NCI-H2029 treated with DMSO at 0.1 percent for 48 hours (cell line): ENCODE measurements at regions not wholly inside any gene's neighbourhood (a gene's known extent, or its start where the extent isn't known, plus 50 kb on each side); places are given as distances from the start of the nearest gene placed in this dataset.
"Not testable (repeated sequence)": the region's sequence is repeated elsewhere in the genome, so short reads cannot be mapped to it uniquely, and the experiment has no call there.

ENCODE experiments used
- DNase-seq: peaks from one replicate; lab custom pipeline; 2025; lab: John Stamatoyannopoulos, UW

DNA sequence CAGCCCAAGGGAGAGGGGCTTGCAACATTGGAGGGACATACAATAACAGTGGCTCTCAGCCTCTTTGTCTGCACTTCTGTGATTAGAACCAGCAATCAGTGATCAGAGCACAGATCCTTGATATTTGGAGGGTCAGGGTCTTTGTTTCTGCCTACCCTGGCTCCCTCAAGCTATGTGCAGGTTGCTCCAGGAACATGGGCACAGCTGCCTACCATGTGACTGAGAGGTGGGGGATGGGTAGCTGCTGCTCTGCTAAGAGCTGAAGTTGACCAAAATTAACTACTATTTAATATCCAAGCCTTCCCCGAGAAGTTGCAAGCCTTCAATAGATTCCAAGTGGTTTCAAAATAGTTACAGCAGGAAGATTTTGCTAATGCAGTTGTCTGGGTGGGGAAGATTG, 202.6 kb downstream of the ZIC5 start:
- no peak for DNase-seq

DNA sequence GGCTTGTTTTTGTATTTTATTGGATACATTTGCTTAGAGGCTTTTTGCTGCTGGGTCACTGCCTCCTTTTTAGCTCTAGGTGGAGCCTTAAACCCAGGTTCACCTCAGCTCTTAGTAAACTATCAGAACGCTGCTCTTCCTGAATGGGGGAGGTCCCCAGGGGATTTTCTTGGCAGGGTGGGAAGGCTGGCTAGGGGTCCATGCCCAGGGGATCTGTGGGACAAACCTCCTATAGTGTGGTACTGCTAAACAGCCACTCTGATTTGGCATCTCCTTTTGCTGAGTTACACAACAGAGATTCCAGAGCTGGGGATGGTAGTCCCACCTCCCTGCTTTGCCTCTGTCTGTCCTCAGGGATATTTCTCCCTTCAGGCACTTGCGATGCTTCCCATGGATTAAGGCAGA, 204.9 kb downstream of the ZIC5 start:
- DNase-seq: no peak

DNA sequence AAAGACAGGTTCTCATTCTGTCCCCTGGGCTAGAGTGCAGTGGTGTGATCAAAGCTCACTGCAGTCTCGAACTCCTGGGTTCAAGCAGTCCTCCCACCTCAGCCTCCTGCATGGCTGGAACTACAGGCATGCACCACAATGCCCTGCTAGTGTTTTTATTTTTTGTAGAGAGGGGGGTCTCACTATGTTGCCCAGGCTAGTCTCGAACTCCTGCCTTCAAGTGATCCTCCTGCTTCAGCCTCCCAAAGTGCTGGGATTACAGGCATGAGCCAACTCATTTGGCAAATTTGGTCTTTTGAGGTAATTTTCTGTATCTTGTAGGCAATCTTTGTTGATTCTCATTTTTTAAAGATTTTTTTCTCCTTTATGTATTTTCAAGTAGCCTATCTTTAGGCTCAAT, 205.7 kb downstream of the ZIC5 start:
- no peak for DNase-seq

DNA sequence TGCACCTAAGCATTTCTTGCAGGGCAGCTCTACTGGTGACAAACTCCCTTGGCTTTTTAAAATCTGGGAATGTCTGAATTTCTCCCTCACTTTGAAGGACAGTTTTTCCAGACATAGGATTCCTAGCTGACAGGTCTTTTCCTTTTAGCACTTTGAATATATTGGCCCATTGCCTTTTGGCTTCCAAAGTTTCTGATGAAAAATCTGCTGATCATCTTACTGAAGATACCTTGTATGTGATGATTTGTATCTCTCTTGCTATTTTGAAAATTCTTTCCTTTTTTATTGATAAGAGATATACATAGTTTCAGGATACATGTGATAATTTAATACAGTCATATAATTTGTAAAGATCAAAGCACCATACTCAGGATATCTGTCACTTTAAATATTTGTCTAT, 211.1 kb downstream of the ZIC5 start:
- no peak for DNase-seq

DNA sequence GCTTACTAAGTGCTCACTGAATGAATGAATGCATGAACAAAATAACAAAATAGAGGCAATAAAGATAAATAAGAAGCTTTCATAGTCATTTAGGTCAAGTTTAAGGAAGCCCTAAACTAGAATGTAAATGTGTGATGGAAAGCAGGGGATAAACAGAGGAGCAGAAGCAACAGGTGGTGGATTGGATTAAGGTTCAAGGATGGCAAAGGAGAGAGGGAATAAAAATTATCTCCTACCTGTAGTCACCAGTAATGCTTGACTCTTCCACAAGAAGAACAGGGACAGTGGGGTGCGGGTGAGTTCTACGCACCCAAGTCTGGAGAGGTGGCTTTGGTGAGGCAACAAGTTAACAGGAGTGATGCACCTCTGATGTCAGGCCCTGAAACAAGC, 212.4 kb downstream of the ZIC5 start:
- no peak for DNase-seq

DNA sequence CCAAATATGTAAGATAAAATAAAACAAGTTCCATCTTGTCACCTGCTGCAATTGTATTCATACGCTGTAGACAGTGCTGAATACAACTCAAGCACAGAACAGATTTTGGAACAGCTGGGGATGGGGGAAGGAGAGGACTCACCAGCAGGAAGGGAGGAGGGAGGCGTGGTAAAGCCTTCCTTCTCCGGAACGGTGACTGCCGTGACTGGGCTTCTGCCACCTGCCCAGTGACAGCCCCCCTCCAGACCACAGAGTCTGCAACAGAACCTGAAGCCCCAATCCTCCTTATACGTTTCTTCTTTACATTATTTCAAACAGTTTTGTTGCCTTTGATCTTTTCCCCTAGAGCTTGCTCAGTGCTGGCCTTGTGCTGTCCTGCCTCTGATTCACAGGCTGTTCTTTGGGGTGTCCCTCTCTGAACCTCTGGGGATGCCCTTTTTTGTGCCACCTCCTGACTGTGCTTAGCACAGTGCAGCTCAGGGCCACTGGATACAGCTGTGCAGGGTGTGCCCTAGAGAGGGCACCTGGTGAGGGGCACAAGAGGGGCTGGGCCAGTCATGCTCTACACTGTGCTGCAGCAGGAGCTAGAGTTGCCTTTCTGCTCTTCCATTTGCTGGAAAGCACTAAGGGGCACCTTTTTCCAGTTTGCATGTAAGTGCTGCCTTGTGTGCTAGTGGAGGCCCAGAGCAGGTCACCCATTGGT, 213.0 kb downstream of the ZIC5 start:
- DNase-seq: no peak

DNA sequence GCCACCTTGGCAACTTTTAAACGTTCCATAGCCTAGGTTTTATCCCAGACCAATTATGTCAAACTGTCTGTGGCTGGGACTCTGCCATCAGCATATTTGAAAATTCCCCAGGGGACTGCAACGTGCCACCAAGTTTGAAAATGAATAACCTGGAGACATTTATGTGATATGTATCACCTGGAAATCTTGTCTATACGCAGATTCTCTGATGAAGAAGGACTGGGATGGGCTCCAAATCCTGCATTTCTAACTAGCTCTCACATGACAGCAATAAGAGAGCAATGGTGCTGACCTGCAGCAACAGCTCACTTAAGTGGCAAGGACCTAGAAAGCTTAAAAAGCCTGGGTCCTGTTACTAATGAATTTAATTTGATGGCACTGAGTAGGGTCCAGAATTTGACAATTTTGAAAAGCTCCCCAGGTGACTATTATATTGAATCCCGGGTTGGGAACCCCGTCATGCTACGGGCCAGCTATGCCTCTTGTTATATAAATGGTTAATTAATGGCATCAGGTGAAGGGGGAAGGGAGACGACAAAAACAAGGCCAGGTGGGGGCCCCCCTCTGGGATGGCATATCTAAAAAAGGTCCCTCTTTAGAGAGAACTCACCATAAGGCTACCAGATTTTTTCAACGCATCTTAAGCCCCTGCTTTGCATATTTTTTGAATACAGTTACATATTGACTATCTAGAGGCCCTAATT, 213.7 kb downstream of the ZIC5 start:
- DNase-seq: no peak

DNA sequence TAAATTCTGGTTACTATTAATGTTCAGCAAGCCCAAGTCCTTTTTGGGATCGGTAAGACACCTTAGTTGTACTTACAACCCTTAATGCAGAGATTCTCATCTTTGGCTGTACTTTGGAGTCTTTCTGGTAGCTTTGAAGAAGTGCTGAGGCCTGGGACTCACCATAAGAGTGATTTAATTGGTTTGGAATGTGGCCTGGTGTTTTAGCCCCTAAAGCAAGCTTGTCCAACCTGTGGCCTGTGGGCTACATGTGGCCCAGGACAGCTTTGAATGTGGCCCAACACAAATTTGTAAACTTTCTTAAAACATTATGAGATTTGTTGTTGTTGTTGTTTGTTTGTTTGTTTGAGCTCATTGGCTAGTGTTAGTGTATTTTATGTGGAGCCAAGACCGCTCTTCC, 215.3 kb downstream of the ZIC5 start:
- no peak for DNase-seq

DNA sequence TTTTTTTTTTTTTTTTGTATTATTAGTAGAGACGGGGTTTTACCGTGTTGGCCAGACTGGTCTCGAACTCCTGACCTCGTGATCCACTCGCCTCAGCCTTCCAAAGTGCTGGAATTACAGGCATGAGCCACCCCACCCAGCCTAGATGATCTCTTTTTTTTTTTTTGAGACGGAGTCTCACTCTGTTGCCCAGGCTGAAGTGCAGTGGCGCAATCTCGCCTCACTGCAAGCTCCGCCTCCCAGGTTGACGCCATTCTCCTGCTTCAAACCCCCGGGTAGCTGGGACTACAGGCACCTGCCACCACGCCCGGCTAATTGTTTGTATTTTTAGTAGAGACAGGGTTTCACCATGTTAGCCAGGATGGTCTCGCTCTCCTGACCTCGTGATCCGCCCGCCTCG, 216.8 kb downstream of the ZIC5 start:
- not testable (repeated sequence) for DNase-seq

DNA sequence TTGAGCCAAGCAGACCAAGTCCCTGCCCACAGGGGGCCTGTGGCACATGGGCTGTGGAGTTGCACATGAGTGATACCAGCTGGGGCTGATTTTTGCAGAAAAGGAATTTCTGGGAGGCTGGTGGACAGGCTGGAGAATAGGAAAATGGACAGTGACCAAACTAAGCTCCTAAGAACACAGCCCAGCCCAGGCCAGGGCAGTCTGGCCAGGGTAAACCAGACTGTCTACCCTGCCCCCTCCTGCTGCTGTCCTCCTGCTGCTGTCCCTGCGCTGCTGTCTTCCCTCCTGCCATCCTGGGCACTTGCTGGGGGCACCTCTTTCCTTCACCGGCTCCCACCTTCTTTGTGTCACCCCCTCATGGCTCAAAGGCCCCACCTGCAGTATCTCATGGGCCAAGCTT, 219.2 kb downstream of the ZIC5 start:
- DNase-seq: no peak

DNA sequence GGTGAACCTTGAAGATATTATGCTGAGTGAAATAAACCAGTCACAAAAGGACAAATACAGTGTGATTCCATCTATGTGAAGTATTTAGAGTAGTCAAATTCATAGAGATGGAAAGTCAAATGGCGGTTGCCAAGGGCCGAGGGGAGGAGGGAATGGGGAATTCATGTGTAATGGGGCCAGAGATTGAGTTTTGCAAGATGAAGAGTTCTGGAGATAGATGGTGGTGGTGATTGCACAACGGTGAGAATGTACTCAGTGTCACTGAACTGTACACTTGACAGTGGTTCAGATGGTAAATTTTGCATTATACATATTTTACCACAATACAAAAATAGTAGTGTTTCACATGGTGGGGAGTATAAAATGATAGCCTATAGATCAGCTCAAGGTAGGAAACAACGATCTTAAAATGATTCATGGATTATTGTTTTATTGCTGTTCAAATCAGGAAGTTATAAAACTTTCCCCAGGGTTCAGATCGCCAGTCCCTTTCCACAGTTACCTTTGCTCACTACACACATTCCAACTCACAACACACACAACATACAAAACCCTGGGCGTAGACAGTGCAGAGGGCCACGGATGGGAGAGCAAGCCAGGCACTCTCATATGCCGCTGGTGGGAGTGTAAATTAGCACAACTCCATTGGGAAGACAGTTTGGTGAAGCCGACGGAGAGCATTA, 219.9 kb downstream of the ZIC5 start:
- DNase-seq: no peak

DNA sequence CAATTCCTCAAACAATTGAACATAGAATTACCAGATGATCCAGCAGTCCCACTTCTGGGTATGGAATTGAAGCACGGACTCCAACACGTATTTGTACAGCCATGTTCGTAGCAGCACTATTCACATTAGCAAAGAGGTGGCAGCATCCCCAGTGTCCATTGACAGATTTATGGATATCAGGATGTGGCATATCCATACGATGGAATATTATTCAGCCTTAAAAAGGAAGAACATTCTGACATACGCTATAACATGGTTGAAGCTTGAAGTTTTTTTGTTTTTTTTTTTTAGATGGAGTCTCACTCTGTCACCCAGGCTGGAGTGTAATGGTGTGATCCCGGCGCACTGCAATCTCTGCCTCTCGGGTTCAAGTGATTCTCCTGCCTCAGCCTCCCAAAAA, 220.6 kb downstream of the ZIC5 start:
- no peak for DNase-seq

DNA sequence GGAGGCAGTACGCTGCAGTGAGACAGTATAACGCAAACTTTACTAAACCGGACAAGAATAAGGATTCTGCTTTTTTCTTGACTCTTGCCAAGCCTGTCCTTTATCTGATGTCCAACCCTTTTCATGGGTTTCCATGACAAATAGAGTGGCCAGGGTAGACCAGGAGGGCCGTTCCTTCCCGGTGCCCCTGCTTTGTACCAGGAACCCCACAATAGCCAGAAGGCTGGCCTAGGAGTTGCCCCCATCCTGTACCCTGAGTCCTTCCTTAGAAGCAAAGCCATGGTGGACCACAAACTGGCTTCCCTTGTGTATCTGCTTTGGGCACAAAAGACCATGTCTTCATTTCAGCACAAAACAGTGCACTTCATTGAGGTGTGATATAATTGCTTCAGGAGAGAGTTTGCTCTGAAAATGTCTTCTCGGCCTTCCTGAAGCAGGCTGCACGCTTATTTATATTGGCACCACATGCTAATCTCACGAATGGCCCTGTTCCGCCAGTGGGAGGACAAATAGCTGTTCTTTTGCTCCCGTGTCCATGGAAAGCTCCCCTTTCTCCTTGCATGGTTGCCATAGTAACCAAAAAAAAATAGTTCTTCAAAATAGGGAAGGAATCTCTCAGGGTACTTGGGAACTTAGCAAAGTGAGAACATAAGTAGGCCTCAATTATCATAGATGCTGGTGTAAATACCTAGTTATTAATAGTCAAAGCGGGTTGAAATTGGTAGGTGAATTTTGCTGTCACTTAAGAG, 222.1 kb downstream of the ZIC5 start:
- DNase-seq: no peak

DNA sequence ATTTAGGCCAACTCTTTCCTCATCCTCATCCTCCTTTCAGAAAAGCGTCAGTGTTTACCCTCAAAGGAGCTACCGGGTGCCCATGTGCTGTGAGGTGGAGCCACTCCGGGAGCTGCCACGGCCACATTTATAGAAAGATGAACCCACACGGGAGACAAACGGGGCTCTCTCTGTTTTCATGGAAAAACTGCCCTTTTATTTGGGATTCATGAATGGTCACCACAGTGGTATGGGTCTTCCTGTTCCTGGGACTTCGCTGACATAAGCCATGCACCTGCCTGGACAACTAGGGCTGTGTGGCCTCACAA, 224.2 kb downstream of the ZIC5 start:
- no peak for DNase-seq

DNA sequence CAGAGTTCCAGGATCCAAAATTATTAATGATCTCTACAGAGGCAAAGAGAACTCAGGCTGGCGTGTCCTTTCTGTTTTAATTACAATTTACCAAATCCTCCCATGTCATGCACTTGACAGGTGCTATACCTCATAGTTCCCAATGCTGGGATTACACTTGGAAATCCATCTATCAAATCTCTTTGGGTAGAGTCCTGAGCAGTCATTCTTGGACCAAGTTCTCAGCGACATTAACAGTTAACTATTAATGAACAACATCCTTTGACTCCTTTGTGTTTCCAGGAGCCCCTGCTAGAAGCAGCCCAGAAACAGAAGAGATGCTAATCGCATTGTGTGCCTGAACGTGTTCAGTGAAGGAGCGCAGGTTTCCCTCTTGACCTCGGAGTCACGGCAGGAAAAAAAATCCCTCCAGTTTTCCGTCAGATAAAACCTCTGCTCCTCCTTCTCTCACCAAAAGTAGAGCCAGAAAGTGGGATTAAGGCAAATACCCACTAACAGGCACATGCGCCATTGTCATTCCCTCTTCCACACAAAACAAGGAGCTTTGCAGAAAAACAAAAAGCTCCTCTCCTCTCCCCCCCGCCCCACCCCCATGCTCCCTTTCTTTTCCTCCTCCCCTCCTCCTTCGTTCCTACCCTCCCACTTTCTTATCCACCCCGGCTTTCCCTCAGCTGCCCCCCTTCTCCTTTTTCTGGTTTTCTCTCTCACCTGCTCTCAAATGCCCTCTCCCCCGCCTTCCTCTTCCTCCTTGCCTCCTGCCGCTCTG, 224.7 kb downstream of the ZIC5 start:
- no peak for DNase-seq

DNA sequence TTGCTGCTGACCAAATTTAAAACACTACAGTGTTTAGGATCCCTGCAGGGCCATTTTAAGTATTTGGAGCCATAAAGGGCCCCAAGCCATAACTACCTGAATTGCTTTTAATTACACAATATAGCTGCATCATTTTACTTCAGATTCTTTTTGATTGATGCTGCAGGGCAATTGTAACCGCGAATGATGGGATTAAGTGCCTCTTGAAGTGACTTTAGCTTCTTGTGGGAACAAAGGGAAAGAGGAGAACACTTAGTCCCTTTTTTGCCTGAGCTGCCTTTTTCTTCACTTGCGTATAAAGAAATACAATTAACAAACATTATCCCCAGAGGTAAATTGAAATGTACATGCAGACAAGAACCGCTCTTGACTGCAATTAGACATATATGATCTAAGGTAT, 228.5 kb downstream of the ZIC5 start:
- DNase-seq: no peak

DNA sequence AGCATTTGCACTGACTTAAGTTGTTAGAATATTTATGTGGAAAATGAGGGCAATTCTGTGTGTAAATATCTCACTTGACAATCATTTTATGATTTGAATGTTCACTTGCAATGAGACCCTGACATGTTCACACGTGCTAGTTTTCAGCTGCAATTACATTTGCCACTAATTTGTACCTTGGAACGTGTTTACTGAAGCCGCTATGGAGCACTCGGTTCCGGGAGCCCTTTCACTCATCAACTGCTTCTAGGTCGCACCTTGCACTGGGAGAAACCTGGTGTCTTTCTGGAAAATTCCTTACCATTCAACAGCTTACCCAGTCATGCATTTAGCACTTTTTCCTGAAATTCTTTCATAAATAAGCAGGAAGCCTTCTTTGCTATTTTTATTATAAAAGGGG, 229.6 kb downstream of the ZIC5 start:
- DNase-seq: no peak

DNA sequence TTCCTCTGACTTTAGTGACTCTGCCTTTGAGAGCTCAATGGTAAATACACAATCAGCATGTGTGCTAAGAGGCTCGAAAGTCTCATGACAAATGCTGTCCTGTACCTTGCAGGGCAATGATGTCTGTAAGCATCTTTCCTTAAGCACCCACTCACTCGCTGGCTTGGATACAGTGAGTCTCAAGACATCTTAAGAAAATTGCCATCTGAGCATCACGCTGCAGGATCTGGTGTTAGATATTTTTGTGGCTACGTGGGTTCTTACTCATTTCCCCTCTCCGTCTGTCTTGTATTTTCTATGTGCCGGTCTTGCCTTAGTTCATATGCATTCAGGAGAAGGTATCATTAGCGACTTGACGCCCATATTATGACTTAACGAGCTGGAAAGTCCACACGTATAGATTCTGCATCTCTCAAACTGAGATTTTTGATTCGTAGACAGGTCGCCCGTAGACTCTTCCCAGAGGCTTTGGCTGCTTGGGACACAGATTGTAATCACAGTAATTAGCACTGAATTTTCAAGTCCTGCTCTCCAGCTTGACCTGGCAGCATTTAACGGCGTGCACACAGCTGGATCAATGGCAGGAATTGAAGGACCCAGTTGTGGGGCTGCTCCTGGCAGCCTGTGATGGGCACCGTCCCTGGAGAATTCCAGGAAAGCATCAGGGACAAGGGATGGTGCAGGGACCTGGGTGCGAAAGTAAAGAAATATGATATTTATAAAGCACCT, 231.2 kb downstream of the ZIC5 start:
- no peak for DNase-seq

DNA sequence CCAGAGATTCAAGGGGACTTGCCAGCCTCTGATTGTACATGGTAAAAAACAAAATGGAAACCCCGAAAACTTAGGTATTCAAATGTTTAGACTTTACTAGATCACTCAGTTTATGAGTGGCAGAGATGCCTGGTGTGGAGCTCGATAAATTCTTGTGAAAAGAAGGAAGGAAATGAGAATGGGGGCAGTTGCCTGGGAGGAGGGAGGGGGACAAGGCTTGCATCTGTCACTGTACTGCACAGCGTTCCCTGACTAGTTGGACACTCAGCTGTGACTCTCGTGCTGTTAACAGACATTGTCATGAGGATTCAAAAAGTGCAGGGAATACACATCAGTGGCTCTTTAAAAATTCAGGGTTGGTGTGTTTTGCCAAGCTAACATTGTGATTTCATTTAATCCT, 232.9 kb downstream of the ZIC5 start:
- DNase-seq: no peak

DNA sequence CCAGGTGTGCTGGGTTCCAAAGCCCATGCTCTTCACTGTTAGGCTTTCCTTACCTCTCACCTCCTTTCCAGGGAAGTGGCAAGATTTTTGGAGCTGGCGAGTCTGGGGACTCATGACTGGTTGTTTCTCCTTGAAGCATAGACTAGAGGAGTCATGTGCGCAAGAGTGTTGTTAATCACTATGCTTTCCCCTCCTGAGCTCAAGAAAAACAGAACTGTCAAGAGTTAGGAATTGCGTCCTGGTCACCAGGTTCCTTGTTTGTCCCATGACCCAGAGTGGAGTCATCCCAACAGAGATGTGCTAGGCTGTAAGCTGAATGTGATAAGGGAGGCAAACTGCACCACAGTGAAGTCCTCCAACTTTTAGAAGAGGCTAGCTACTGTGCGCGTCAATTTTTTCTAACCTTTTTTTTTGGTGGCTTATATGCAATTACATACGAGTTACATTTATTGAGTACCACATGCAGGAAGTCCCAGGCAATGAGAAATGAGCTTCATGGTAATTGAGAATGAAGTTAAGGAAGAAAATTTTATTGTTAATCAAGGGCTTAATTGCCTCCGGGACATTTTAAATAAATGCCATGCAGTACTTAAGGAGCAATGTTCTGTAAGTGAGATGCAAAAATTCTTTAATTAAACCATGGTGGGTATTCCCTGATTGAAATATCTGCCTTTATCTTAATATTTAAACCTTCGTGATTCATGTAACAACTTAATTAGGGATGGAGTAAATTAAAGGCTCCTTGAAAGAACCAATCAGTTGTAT, 233.9 kb downstream of the ZIC5 start:
- no peak for DNase-seq

DNA sequence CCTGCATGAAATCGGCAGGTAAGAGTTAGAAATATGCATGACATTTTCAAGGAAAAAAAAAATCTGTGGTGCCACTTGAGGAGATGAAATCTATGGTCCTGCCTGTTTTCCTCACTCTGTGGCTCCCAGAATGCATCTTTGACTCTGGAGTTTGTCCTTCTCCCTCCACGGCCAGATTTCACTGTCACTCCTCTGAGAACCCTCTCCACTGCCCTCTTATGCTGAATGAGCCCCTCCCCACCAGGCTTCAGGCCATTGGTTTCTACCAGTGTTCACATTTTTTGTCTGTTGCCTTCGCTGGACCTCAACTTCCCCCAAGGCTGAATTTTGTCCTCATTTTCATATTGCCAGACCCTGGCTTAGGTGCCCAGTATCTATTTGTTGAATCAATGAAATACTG, 235.0 kb downstream of the ZIC5 start:
- DNase-seq: no peak
